ENCODE measurements at regions not wholly inside any gene's neighbourhood (a gene's known extent, or its start where the extent isn't known, plus 50 kb on each side); places are given as distances from the start of the nearest gene placed in this dataset.

GRCh38 chr6:98254624-98255023 lies 579.8 kb upstream of the POU3F2 start:
- H3K4me3 ChIP-seq (replicated peaks; ENCODE audit: low read depth, low read length): no peak overlapping the region
- no peak for TF ChIP-seq CTCF (IDR thresholded peaks at IDR 0.05; ENCODE audit: low read depth, low read length, missing control alignments)
- DNase-seq (ENCODE audit: extremely low read depth, low read depth): no peak

- DNase-seq (ENCODE audit: extremely low read depth, low read depth): no peak
- TF ChIP-seq CTCF (IDR thresholded peaks at IDR 0.05; ENCODE audit: low read depth, low read length, missing control alignments): no peak
Measured at GRCh38 chr6:98260382-98260781, 574.0 kb upstream of the POU3F2 start.

GRCh38 chr6:98272060-98272459 lies 562.3 kb upstream of the POU3F2 start:
- no peak for TF ChIP-seq CTCF (IDR thresholded peaks at IDR 0.05; ENCODE audit: low read depth, low read length, missing control alignments)
- no peak overlapping the region for H3K4me3 ChIP-seq (replicated peaks; ENCODE audit: low read depth, low read length)
- DNase-seq (ENCODE audit: extremely low read depth, low read depth): no peak

More at GRCh38 chr6:98260382-98260781, 574.0 kb upstream of the POU3F2 start:
- H3K4me3 ChIP-seq (replicated peaks; ENCODE audit: low read depth, low read length): no peak overlapping the region

- no peak overlapping the region for H3K4me3 ChIP-seq (replicated peaks; ENCODE audit: low read depth, low read length)
- TF ChIP-seq CTCF (IDR thresholded peaks at IDR 0.05; ENCODE audit: low read depth, low read length, missing control alignments): no peak
- no peak for DNase-seq (ENCODE audit: extremely low read depth, low read depth)
Measured at GRCh38 chr6:98274691-98275090, 559.7 kb upstream of the POU3F2 start.

GRCh38 chr6:98280492-98280891 lies 553.9 kb upstream of the POU3F2 start:
- no peak overlapping the region for H3K4me3 ChIP-seq (replicated peaks; ENCODE audit: low read depth, low read length)
- no peak for TF ChIP-seq CTCF (IDR thresholded peaks at IDR 0.05; ENCODE audit: low read depth, low read length, missing control alignments)
- DNase-seq (ENCODE audit: extremely low read depth, low read depth): no peak

GRCh38 chr6:98286620-98287019 lies 547.8 kb upstream of the POU3F2 start:
- DNase-seq (ENCODE audit: extremely low read depth, low read depth): no peak
- TF ChIP-seq CTCF (IDR thresholded peaks at IDR 0.05; ENCODE audit: low read depth, low read length, missing control alignments): no peak
- no peak overlapping the region for H3K4me3 ChIP-seq (replicated peaks; ENCODE audit: low read depth, low read length)

- DNase-seq (ENCODE audit: extremely low read depth, low read depth): no peak
- no peak for TF ChIP-seq CTCF (IDR thresholded peaks at IDR 0.05; ENCODE audit: low read depth, low read length, missing control alignments)
- H3K4me3 ChIP-seq (replicated peaks; ENCODE audit: low read depth, low read length): no peak overlapping the region
Measured at GRCh38 chr6:98287876-98288275, 546.5 kb upstream of the POU3F2 start.
